ENCODE measurements at regions not wholly inside any gene's neighbourhood (a gene's known extent, or its start where the extent isn't known, plus 50 kb on each side); places are given as distances from the start of the nearest gene placed in this dataset.

DNA sequence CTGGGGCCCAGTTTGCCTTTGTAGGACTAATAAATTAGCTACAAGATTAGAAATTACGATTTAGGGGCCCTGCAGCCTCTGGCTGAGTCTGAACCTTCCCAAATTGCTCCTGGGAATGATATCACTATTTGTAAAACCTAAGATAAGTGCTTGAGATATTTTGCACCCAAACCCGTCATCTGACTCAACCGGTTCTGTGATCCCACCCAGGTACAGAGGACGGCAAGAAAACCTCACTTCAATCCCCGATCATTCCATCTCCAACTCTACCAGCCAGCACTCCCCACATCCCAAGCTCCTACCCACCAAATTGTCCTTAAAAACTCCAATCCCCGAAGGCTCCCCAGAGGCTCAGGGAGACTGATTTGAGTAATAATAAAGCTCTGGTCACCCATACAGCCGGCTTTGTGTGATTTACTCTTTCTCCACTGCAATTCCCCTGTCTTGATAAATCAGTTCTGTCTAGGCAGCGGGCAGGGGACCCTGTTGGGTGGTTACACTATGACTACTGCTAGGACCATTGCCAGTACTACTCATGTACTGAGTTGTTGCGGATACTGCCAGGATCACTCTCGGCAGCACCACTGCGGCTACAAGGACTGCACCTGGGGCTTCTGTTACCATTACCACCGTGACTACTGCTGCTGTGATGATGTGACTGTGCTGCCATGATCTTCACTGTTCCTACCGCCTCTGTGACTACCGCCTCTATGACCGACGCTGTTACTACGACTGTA, 73.1 kb downstream of the IRF8 start:
- TF ChIP-seq, protein P1, sequence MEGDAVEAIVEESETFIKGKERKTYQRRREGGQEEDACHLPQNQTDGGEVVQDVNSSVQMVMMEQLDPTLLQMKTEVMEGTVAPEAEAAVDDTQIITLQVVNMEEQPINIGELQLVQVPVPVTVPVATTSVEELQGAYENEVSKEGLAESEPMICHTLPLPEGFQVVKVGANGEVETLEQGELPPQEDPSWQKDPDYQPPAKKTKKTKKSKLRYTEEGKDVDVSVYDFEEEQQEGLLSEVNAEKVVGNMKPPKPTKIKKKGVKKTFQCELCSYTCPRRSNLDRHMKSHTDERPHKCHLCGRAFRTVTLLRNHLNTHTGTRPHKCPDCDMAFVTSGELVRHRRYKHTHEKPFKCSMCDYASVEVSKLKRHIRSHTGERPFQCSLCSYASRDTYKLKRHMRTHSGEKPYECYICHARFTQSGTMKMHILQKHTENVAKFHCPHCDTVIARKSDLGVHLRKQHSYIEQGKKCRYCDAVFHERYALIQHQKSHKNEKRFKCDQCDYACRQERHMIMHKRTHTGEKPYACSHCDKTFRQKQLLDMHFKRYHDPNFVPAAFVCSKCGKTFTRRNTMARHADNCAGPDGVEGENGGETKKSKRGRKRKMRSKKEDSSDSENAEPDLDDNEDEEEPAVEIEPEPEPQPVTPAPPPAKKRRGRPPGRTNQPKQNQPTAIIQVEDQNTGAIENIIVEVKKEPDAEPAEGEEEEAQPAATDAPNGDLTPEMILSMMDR (conservative IDR thresholded peaks at IDR 0.05; ENCODE audit: low read length), result no peak
- DNase-seq (ENCODE audit: low read depth), result no peak
- H3K4me3 ChIP-seq (ENCODE audit: low read length), result no peak overlapping the region

DNA sequence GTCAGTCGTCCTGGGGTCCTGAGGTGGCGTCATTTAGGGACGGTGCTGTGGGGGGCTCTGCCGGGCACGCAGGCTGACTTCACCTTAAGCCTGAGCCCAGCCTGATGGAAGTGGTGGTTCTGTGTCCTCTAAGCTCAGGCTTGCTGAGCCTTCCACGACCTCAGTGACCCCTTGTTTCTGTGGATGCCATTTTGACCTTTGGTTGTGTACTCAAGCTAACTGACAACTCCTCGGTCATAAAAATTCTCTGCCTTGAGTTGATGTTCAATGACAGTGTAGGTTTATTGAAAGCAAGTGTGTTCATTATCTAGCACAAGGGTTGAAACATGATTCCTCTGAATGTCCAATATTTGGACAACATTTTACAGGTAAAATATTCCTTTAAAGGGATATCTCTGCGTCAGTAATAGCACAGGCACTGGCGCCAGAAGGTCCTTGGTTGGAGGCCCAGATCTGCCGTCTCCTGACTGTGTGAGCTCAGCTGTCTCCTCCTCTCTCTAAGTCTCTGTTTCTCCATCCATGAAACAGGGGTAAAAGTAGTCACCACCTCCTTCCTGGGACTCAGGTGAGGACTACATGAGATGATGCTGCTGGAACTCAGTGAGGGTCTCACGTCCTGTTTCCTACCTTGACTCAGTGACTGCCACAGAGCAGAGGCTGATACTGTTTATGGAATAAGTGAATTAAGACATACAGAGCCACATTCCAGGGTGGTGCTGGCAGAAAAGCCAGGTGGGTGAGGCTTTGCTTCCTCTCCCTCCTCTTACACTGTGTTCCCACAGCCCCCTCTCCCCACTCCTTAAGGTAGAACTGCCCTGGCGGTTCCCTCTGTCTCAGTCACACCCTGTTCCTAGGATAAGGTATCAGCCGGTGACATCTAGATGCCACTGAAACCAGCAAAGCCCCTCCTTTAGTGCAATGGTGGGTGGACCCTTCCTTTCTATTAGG, 75.7 kb downstream of the IRF8 start:
- TF ChIP-seq, protein P1 (conservative IDR thresholded peaks at IDR 0.05; ENCODE audit: low read length), result no peak
- no peak overlapping the region for H3K4me3 ChIP-seq (ENCODE audit: low read length)
- DNase-seq (ENCODE audit: low read depth), result no peak

DNA sequence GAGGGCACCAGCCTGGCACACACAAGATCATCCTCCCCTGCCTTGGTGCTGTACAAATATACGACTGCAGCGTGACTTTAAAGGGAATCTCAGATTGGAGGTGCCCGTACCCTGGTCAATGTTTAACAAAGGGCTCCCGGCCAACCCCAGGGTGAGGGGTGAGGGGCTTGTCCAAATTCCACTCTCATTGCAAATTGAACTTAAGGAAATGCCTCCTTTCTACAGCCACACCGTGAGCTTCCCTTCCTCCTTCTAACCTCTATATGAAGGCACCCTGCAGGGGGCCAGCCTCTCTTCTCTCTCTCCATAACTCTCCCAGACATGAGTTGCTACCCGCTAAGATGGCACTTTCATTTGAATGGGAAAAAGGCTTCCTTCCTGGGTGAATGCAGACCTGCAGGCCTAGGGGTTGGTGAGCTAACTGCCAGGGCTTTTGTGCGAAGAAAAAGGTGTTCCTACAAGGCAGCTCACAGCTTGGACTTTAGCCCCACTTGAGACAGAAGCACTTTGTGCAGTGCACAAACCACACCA, 76.6 kb downstream of the IRF8 start:
- TF ChIP-seq, protein P1 (conservative IDR thresholded peaks at IDR 0.05; ENCODE audit: low read length), result no peak
- no peak for DNase-seq (ENCODE audit: low read depth)
- no peak overlapping the region for H3K4me3 ChIP-seq (ENCODE audit: low read length)

DNA sequence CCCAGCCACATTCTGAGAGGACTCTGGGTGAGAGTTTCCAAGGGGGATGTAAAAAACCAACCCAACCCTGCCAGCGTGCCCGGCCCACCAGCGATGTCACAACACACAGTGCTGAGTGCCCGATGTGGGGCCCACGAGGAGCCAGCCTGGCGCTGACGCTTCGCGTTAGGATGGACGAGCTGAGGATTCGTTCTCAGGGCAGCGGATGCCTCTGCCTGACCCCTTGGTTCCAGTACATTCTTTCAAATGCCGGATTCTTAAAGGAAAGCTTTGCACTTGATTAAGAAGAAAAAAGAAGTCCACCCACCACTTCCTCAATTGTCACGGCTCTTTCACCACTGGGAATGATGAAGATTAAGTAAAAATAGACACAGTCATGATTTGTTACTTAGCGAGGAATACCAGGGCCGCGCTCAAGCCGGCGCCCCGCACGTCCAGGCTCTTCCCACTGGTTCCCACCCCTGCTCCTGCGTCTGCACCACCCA, 79.4 kb downstream of the IRF8 start:
- H3K4me3 ChIP-seq (ENCODE audit: low read length), result no peak overlapping the region
- DNase-seq (ENCODE audit: low read depth), result no peak

DNA sequence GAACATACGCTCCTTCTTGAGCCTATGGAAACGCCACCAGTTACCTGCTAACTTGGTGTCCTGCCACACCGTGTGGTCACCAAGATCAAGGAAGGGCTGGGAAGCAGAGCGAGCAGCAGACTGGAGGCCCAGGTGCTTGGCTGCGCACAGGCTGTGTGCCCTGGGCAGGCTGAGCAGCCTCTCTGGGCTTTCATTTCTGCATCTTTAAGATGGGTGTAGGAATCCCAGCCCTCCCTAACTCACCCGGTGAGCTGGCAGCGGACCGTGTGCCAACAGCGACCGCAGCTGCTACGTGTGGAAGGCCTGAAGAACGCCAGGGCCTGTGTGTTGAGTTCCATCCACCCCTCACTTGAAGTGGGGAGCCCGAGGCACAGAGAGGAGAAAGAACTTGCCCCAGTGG, 80.0 kb downstream of the IRF8 start:
- H3K4me3 ChIP-seq (ENCODE audit: low read length), result no peak overlapping the region
- DNase-seq (ENCODE audit: low read depth), result no peak
- TF ChIP-seq, protein P1 (conservative IDR thresholded peaks at IDR 0.05; ENCODE audit: low read length), result no peak

More for the DNA sequence above, 79.4 kb downstream of the IRF8 start:
- TF ChIP-seq, protein P1 (conservative IDR thresholded peaks at IDR 0.05; ENCODE audit: low read length), result no peak

DNA sequence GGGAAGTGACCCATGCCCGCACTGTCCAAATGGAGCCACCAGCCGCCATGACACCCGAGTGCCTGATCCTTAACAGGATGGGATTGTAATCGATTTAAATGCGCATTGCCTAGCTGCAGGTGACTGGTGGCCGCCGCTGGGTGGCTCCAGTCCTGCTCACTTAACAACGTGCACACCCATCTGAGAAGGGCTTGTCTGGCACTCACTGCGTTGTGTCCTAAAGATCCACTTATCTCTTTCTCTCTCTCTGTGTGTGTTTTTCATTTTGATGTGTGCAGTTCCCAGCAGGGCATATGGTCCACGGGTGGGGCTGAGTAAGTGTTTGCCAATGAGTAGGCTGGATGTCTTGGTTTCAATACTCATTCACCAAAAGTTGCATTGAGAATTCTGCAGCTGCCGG, 80.6 kb downstream of the IRF8 start:
- no peak for DNase-seq (ENCODE audit: low read depth)
- TF ChIP-seq, protein P1 (conservative IDR thresholded peaks at IDR 0.05; ENCODE audit: low read length), result no peak
- H3K4me3 ChIP-seq (ENCODE audit: low read length), result no peak overlapping the region
